ENCODE measurements at regions not wholly inside any gene's neighbourhood (a gene's known extent, or its start where the extent isn't known, plus 50 kb on each side); places are given as distances from the start of the nearest gene placed in this dataset.

- no peak overlapping the region for H3K4me3 ChIP-seq (ENCODE audit: low read depth, low read length)
- TF ChIP-seq CTCF (IDR thresholded peaks at IDR 0.05; ENCODE audit: insufficient read depth, low read length, poor library complexity, severe bottlenecking) = no peak
- no peak for DNase-seq (ENCODE audit: low read depth)
- H3K27me3 ChIP-seq (ENCODE audit: control insufficient read depth, insufficient read depth, low read length) = no peaks in the 10 kb centered on the region
- H3K36me3 ChIP-seq (ENCODE audit: control insufficient read depth, insufficient read depth, low read length) = no peaks in the 10 kb centered on the region
These were observed 322.3 kb downstream of the GLRX3 start for GRCh38 chr10:130458509-130458908.

- Histone ChIP-seq H3K36me3 (ENCODE audit: control insufficient read depth, insufficient read depth, low read length) (no peaks in the 10 kb centered on the region), H3K4me3 (ENCODE audit: low read depth, low read length) (no peak overlapping the region), H3K27me3 (ENCODE audit: control insufficient read depth, insufficient read depth, low read length) (no peaks in the 10 kb centered on the region)
- no peak for TF ChIP-seq CTCF (IDR thresholded peaks at IDR 0.05; ENCODE audit: insufficient read depth, low read length, poor library complexity, severe bottlenecking)
- DNase-seq (ENCODE audit: low read depth) = no peak
These were observed 322.8 kb downstream of the GLRX3 start for GRCh38 chr10:130459011-130459410.

DNA sequence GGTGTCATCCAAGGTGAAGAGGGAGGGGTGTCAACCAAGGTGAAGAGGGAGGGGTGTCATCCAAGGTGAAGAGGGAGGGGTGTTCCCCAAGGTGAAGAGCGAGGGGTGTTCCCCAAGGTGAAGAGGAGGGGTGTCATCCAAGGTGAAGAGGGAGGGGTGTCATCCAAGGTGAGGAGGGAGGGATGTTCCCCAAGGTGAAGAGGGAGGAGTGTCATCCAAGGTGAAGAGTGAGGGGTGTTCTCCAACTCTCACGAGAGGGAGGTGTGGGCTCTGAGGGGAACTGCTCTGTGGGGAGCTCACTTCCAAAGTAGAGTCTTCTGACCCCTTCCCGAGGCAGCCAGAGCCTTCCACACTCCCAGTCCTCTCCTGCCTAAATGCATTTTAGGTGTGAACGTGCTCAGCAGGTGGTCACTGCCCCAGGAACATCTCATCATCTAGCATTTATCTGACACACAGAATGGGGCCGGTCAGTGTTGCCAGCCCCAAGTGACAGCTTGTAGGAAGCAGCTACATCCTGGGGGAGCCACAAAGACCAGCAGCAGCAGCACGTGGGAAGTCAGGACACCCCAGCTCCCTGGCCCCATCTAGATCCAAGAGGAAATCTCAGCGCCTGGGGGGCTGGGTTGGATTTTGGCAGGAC is 323.8 kb downstream of the GLRX3 start:
- no peak for DNase-seq (ENCODE audit: low read depth)
- Histone ChIP-seq H3K36me3 (ENCODE audit: control insufficient read depth, insufficient read depth, low read length) (no peaks in the 10 kb centered on the region), H3K4me3 (ENCODE audit: low read depth, low read length) (no peak overlapping the region), H3K27me3 (ENCODE audit: control insufficient read depth, insufficient read depth, low read length) (no peaks in the 10 kb centered on the region)
- no peak for TF ChIP-seq CTCF (IDR thresholded peaks at IDR 0.05; ENCODE audit: insufficient read depth, low read length, poor library complexity, severe bottlenecking)

DNA sequence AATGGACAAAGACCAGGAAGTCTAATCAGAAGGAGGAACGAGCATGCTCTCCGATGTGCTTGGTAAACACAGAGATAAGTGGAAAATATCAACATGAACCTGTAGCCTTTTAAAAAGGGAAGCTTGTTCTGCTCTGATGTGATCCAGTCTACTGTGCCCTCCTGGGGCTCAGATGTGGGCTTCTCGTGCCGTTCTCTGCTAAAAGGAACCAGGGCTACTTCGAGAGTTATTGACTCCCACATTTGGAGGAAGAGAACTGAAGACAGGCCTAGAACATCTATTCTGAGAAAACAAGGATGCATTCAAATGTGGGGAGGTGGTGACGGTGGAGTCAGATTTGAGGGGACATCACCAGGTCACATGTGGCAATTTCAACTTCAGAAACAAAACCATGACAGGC is 325.4 kb downstream of the GLRX3 start:
- Histone ChIP-seq H3K4me3 (ENCODE audit: low read depth, low read length) (no peak overlapping the region), H3K27me3 (ENCODE audit: control insufficient read depth, insufficient read depth, low read length) (no peaks in the 10 kb centered on the region), H3K36me3 (ENCODE audit: control insufficient read depth, insufficient read depth, low read length) (no peaks in the 10 kb centered on the region)
- DNase-seq (ENCODE audit: low read depth) = no peak
- no peak for TF ChIP-seq CTCF (IDR thresholded peaks at IDR 0.05; ENCODE audit: insufficient read depth, low read length, poor library complexity, severe bottlenecking)

DNA sequence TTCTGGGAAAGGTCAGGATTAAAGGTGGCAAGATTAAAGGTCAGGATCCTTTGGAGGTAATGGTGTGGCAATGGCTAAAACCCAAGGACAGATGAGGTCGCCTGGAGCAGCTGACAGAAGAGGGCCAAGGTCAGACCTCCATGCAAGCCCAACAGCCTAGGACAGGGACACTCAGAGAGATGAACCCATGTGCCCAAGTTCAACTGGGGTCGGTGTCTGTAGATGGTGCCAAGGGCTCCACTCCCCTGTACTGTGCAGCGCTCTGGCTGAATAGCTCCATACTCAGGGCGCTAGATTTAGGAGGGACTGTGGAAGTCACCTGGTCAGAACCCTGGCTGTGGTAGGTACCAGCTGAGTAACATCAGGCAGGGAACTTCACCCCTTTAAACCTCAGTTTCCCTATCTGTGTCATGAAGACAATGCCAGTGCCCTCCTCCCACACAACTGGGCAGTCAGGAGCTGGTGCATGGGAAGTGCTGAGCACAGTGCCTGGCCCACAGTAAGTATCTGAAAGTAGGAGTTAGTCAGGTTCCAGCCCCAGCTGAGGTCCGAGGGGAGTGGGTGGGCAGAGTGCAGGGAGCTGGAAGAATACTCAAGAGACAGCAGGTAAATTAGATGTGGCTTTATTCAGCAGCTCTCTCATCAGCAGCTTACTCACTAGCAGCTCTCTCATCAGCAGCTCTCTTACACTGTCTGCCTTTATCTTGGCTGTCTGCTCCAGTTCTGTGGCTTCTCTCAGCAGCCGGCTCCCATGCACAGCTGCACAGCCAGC is 327.1 kb downstream of the GLRX3 start:
- Histone ChIP-seq H3K36me3 (ENCODE audit: control insufficient read depth, insufficient read depth, low read length) (no peaks in the 10 kb centered on the region), H3K4me3 (ENCODE audit: low read depth, low read length) (no peak overlapping the region), H3K27me3 (ENCODE audit: control insufficient read depth, insufficient read depth, low read length) (no peaks in the 10 kb centered on the region)
- no peak for TF ChIP-seq CTCF (IDR thresholded peaks at IDR 0.05; ENCODE audit: insufficient read depth, low read length, poor library complexity, severe bottlenecking)
- DNase-seq (ENCODE audit: low read depth) = no peak
